GM12878 (cell line): ENCODE measurements at regions not wholly inside any gene's neighbourhood (a gene's known extent, or its start where the extent isn't known, plus 50 kb on each side); places are given as distances from the start of the nearest gene placed in this dataset.

Source experiments
- ATAC-seq: fragments of 200-7000 bp; cut with Tn5 transposase; 3 replicates; pipeline ENCODE4 v1.9.1; 2020; ENCODE audit warnings: mild to moderate bottlenecking, moderate library complexity
- BruUV-seq: library from RNA; stranded (reverse); fragments of 400-500 nt; replicated peaks from 2 replicates; lab custom pipeline; 2021; lab: Mats Ljungman, UMichigan
- CTCF ChIA-PET: fragments of 300-600 bp; sonication (Branson Sonifier 250); formaldehyde crosslinking; extraction: SDS; loops from one replicate; lab custom pipeline; 2021; ENCODE audit warnings: inconsistent platforms; lab: Yijun Ruan, JAX
- POLR2A ChIA-PET: fragments of 350-600 bp; formaldehyde crosslinking; extraction: SDS; loops from one replicate; lab custom pipeline; 2021; ENCODE audit warnings: inconsistent platforms; lab: Charles Lee
- RAD21 ChIA-PET: fragments of 300-600 bp; sonication (Branson Sonifier 250); formaldehyde crosslinking; loops from one replicate; lab custom pipeline; 2023; ENCODE audit warnings: antibody characterized with exemption; ENCODE audit not compliant: unreplicated experiment; lab: Charles Lee
- SMC1A ChIA-PET: fragments of 300-600 bp; sonication (Branson Sonifier 250); formaldehyde crosslinking; loops from one replicate; lab custom pipeline; 2023; ENCODE audit not compliant: unreplicated experiment, uncharacterized antibody; lab: Charles Lee
- DNase-seq: peaks from one replicate; pipeline ENCODE4 v3.0.0-alpha.2; 2011; ENCODE audit warnings: low read depth, low spot score
- FAIRE-seq: peaks from 3 replicates; lab custom pipeline; 2011; peaks lifted over from hg19 to GRCh38; lab: Jason Lieb, UNC
- H2AFZ ChIP-seq: 2 replicates; pipeline ENCODE4 v1.6.0; 2011; ENCODE audit warnings: low read depth, low read length, control low read depth; ENCODE audit not compliant: control insufficient read depth
- H3K27ac ChIP-seq: 2 replicates; pipeline ENCODE4 v1.5.1; 2011; ENCODE audit warnings: control low read depth; ENCODE audit not compliant: control insufficient read depth, insufficient read depth
- H3K27me3 ChIP-seq, 2 experiments: replicated peaks in 1 of 2; 2 replicates each; pipeline versions ENCODE4 v1.6.0 to v1.6.1; 2011; ENCODE audit warnings: low read length in 1 of 2; ENCODE audit not compliant: control insufficient read depth in 2 of 2, insufficient read depth in 2 of 2
- H3K36me3 ChIP-seq, 2 experiments: 2 replicates each; pipeline ENCODE4 v1.5.1; 2011; ENCODE audit warnings: low read length in 1 of 2; ENCODE audit not compliant: control insufficient read depth in 2 of 2, insufficient read depth in 2 of 2
- H3K4me1 ChIP-seq: 2 replicates; pipeline ENCODE4 v1.6.1; 2011; ENCODE audit warnings: mild to moderate bottlenecking, low read length, moderate library complexity, mixed read lengths; ENCODE audit not compliant: control insufficient read depth, insufficient read depth
- H3K4me2 ChIP-seq: 2 replicates; pipeline ENCODE4 v1.6.0; 2011; ENCODE audit warnings: control low read depth; ENCODE audit not compliant: control insufficient read depth, insufficient read depth
- H3K4me3 ChIP-seq: fragments of 200-600 bp; sonication (generic); 2 replicates; pipeline ENCODE4 v1.5.1; 2016
- H3K79me2 ChIP-seq: 2 replicates; pipeline ENCODE4 v1.6.0; 2011; ENCODE audit warnings: low read length; ENCODE audit not compliant: control insufficient read depth, insufficient read depth
- H3K9ac ChIP-seq: 2 replicates; pipeline ENCODE4 v1.8.0; 2011; ENCODE audit warnings: low read length, control low read depth, mixed read lengths; ENCODE audit not compliant: control insufficient read depth, insufficient read depth
- H3K9me3 ChIP-seq: replicated peaks from 3 replicates; pipeline ENCODE4 v1.5.1; 2011; ENCODE audit warnings: mild to moderate bottlenecking, low read length; ENCODE audit not compliant: control insufficient read depth, insufficient read depth
- H4K20me1 ChIP-seq: 2 replicates; pipeline ENCODE4 v1.6.0; 2011; ENCODE audit not compliant: control insufficient read depth, insufficient read depth
- BHLHE40 ChIP-seq, 2 experiments: fragments of 450-650 bp in 1 of 2; IDR thresholded peaks; 2 replicates each; pipeline ENCODE4 v1.6.1; 2011 to 2017; ENCODE audit warnings: low read depth in 2 of 2, borderline replicate concordance in 1 of 2, improper control_type of control experiment in 1 of 2, low read length in 1 of 2, mild to moderate bottlenecking in 1 of 2
- BRCA1 ChIP-seq: IDR thresholded peaks from 2 replicates; pipeline ENCODE4 v1.6.1; 2011; ENCODE audit warnings: low read depth, low read length, improper control_type of control experiment
- CBX3 ChIP-seq: fragments of 200-600 bp; sonication (generic); IDR thresholded peaks from 2 replicates; pipeline ENCODE4 v1.6.1; 2016; ENCODE audit warnings: low read depth, borderline replicate concordance
- CHD1 ChIP-seq: IDR thresholded peaks from 2 replicates; pipeline ENCODE4 v1.6.1; 2012; ENCODE audit warnings: low read depth, low read length, improper control_type of control experiment
- DPF2 ChIP-seq: fragments of 450-650 bp; IDR thresholded peaks from 2 replicates; pipeline ENCODE4 v1.6.1; 2017; ENCODE audit warnings: mild to moderate bottlenecking
- EGR1 ChIP-seq, 2 experiments: IDR thresholded peaks; 1 replicate in 1 of 2; 2 replicates in 1 of 2; pipeline ENCODE4 v1.6.1; 2011 to 2012; ENCODE audit warnings: low read depth in 2 of 2, low read length in 2 of 2, borderline replicate concordance in 1 of 2, mild to moderate bottlenecking in 1 of 2, moderate library complexity in 1 of 2
- FOS ChIP-seq: IDR thresholded peaks from 3 replicates; pipeline ENCODE4 v1.6.1; 2011; ENCODE audit warnings: borderline replicate concordance; ENCODE audit not compliant: insufficient read length; ENCODE audit errors: extremely low read depth
- HDAC2 ChIP-seq: fragments of 200-600 bp; sonication (generic); IDR thresholded peaks from 2 replicates; pipeline ENCODE4 v1.6.1; 2017
- KLF5 ChIP-seq: fragments of 450-650 bp; IDR thresholded peaks from 2 replicates; pipeline ENCODE4 v1.6.1; 2014; ENCODE audit warnings: mild to moderate bottlenecking; ENCODE audit not compliant: partially characterized antibody
- LARP7 ChIP-seq: fragments of 450-650 bp; IDR thresholded peaks from 2 replicates; pipeline ENCODE4 v1.6.1; 2017; ENCODE audit warnings: mild to moderate bottlenecking
- NR2C2 ChIP-seq: IDR thresholded peaks from 2 replicates; pipeline ENCODE4 v1.6.1; 2011; ENCODE audit warnings: borderline replicate concordance, low read depth; ENCODE audit not compliant: control insufficient read depth, insufficient read length
- NR2F1 ChIP-seq: fragments of 450-650 bp; conservative IDR thresholded peaks from 2 replicates; pipeline ENCODE4 v1.6.1; 2017; ENCODE audit warnings: mild to moderate bottlenecking
- NRF1 ChIP-seq: conservative IDR thresholded peaks from 2 replicates; pipeline ENCODE4 v1.6.1; 2011; ENCODE audit warnings: mild to moderate bottlenecking, low read depth, low read length, improper control_type of control experiment
- PML ChIP-seq: IDR thresholded peaks from 2 replicates; pipeline ENCODE4 v1.6.1; 2012; ENCODE audit warnings: low read length, inconsistent platforms
- RAD51 ChIP-seq: fragments of 450-650 bp; IDR thresholded peaks from 2 replicates; pipeline ENCODE4 v1.6.1; 2016; ENCODE audit warnings: moderate library complexity, mild to moderate bottlenecking, inconsistent platforms
- RFX5 ChIP-seq: IDR thresholded peaks from 2 replicates; pipeline ENCODE4 v1.6.1; 2011; ENCODE audit warnings: low read depth, low read length, improper control_type of control experiment
- RUNX3 ChIP-seq: IDR thresholded peaks from 2 replicates; pipeline ENCODE4 v1.6.1; 2012; ENCODE audit warnings: low read length, inconsistent platforms
- SRF ChIP-seq, 2 experiments: IDR thresholded peaks; 2 replicates each; pipeline ENCODE4 v1.6.1; 2011; ENCODE audit warnings: low read depth in 2 of 2, low read length in 2 of 2, mild to moderate bottlenecking in 1 of 2, moderate library complexity in 1 of 2
- STAT1 ChIP-seq: fragments of 450-650 bp; conservative IDR thresholded peaks from 2 replicates; pipeline ENCODE4 v1.6.1; 2014; ENCODE audit warnings: antibody characterized with exemption, mild to moderate bottlenecking
- STAT3 ChIP-seq: IDR thresholded peaks from 2 replicates; pipeline ENCODE4 v1.6.1; 2011; ENCODE audit warnings: low read depth, low read length, improper control_type of control experiment
- TAF1 ChIP-seq: IDR thresholded peaks from 2 replicates; pipeline ENCODE4 v1.6.1; 2011; ENCODE audit warnings: mild to moderate bottlenecking, low read depth, low read length, borderline replicate concordance
- TARDBP ChIP-seq: IDR thresholded peaks from 2 replicates; pipeline ENCODE4 v1.6.1; 2016; ENCODE audit warnings: borderline replicate concordance
- TCF12 ChIP-seq: IDR thresholded peaks from 2 replicates; pipeline ENCODE4 v1.6.1; 2011; ENCODE audit warnings: low read depth, mild to moderate bottlenecking, low read length
- TCF7 ChIP-seq: IDR thresholded peaks from 2 replicates; pipeline ENCODE4 v1.6.1; 2014; ENCODE audit warnings: antibody characterized with exemption, borderline replicate concordance
- ZNF622 ChIP-seq: fragments of 450-650 bp; IDR thresholded peaks from 2 replicates; pipeline ENCODE4 v1.6.1; 2017; ENCODE audit warnings: mild to moderate bottlenecking, inconsistent platforms
- ZZZ3 ChIP-seq: IDR thresholded peaks from 2 replicates; pipeline ENCODE4 v1.6.1; 2011; ENCODE audit warnings: low read depth; ENCODE audit not compliant: control insufficient read depth, insufficient read length
- WGBS: methylation state at CpG from one replicate; pipeline ENCODE4 v1.1.6; 2016; ENCODE audit warnings: low lambda C conversion rate; ENCODE audit not compliant: insufficient replicate concordance, insufficient coverage; ENCODE audit errors: missing lambda C conversion rate; 5-methylcytosine and 5-hydroxymethylcytosine counted together
- in situ Hi-C: fragments of 300-500 bp; cut with MboI; formaldehyde crosslinking; loops from 9 replicates; pipeline ENCODE4 v1.14.3; 2018; ENCODE audit warnings: mixed read lengths
- intact Hi-C: fragments of 100-400 bp; cut with micrococcal nuclease; formaldehyde crosslinking; loops from one replicate; pipeline ENCODE4 v1.14.2; 2022; ENCODE audit not compliant: unreplicated experiment
- TF ChIP-seq, protein P1 (sequence below): IDR thresholded peaks from 2 replicates; pipeline ENCODE4 v1.6.1; 2012; ENCODE audit warnings: low read depth, low read length, improper control_type of control experiment
- TF ChIP-seq, protein P2 (sequence below): fragments of 450-650 bp; IDR thresholded peaks from 2 replicates; pipeline ENCODE4 v1.6.1; 2016; ENCODE audit warnings: mild to moderate bottlenecking

DNA sequence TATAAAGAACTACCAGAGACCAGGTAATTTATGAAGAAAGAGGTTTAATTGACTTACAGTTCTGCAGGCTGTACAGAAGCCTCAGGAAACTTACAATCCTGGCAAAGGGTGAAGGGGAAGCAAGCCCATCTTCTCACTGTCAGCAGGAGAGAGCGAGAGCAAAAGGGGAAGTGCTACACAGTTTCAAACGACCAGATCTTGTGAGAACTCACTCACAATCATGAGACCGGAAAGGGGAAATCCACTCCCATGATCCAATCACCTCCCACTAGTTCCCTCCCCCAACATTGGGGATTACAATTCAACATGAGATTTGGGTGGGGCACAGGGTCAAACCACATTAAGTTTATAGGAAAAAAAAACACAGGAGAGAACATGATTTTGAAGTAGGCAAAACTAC, 222.1 kb upstream of the SHH start:
- ChIA-PET CTCF (no interaction called here), SMC1A (no interaction called here), RAD21 (no interaction called here), POLR2A (no interaction called here)
- Histone ChIP-seq H3K27me3 (no peaks in the 10 kb centered on the region; a peak in 1 of 4 replicates), H3K36me3 (no peaks in the 10 kb centered on the region), H3K79me2 (no peaks in the 10 kb centered on the region), H3K4me2 (no peak overlapping the region; the same call in 1 of the 2 replicates), H3K9me3 (peaks cover 2% of the 10 kb centered on the region; the same call in 2 of the 3 replicates), H2AFZ (peak overlapping the region; percentile 42; the same call in 1 of the 2 replicates), H3K4me1 (no peaks in the 10 kb centered on the region), H3K27ac (no peak overlapping the region), H4K20me1 (no peaks in the 10 kb centered on the region), H3K9ac (no peak overlapping the region), H3K4me3 (0 out of 2 replicates have a peak overlapping the region, but pooled peaks have one; percentile 6)
- in situ Hi-C loops (no loop called here), intact Hi-C loops (no loop called here)
- WGBS, result 4% methylated on average over 3 of the region's 3 CpGs
- DNase-seq (peak; percentile 55), FAIRE-seq (peak; percentile 91), ATAC-seq (peak; percentile 76)
- BruUV-seq, result no TSS peak
- TF ChIP-seq NR2C2, result no peak
- no peak for TF ChIP-seq TCF7
- no peak for TF ChIP-seq SRF (IDR thresholded peaks at IDR 0.05; ENCODE audit: low read depth in 2 of 2, low read length in 2 of 2)
- TF ChIP-seq TAF1, result no peak
- TF ChIP-seq FOS, result no peak
- TF ChIP-seq ZNF622, result no peak
- TF ChIP-seq BHLHE40 (IDR thresholded peaks at IDR 0.05; ENCODE audit: borderline replicate concordance in 1 of 2, low read depth in 2 of 2, low read length in 1 of 2), result no peak
- no peak for TF ChIP-seq RFX5
- TF ChIP-seq, protein P1, sequence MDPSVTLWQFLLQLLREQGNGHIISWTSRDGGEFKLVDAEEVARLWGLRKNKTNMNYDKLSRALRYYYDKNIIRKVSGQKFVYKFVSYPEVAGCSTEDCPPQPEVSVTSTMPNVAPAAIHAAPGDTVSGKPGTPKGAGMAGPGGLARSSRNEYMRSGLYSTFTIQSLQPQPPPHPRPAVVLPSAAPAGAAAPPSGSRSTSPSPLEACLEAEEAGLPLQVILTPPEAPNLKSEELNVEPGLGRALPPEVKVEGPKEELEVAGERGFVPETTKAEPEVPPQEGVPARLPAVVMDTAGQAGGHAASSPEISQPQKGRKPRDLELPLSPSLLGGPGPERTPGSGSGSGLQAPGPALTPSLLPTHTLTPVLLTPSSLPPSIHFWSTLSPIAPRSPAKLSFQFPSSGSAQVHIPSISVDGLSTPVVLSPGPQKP, result no peak
- no peak for TF ChIP-seq NRF1
- no peak for TF ChIP-seq TCF12
- no peak for TF ChIP-seq CBX3
- no peak for TF ChIP-seq ZZZ3
- no peak for TF ChIP-seq KLF5
- no peak for TF ChIP-seq STAT1
- no peak for TF ChIP-seq BRCA1
- TF ChIP-seq LARP7, result no peak
- 0 out of 2 replicates have a peak, but pooled peaks have one; percentile 40 for TF ChIP-seq DPF2
- TF ChIP-seq, protein P2, sequence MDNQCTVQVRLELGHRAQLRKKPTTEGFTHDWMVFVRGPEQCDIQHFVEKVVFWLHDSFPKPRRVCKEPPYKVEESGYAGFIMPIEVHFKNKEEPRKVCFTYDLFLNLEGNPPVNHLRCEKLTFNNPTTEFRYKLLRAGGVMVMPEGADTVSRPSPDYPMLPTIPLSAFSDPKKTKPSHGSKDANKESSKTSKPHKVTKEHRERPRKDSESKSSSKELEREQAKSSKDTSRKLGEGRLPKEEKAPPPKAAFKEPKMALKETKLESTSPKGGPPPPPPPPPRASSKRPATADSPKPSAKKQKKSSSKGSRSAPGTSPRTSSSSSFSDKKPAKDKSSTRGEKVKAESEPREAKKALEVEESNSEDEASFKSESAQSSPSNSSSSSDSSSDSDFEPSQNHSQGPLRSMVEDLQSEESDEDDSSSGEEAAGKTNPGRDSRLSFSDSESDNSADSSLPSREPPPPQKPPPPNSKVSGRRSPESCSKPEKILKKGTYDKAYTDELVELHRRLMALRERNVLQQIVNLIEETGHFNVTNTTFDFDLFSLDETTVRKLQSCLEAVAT, result no peak
- TF ChIP-seq TARDBP, result no peak
- TF ChIP-seq STAT3, result no peak
- peak; percentile 33 for TF ChIP-seq RUNX3
- no peak for TF ChIP-seq HDAC2
- no peak for TF ChIP-seq EGR1 (IDR thresholded peaks at IDR 0.05; ENCODE audit: borderline replicate concordance in 1 of 2, low read depth in 2 of 2, low read length in 2 of 2)
- TF ChIP-seq NR2F1, result peak; percentile 63
- no peak for TF ChIP-seq CHD1
- no peak; the same call in 1 of the 2 replicates for TF ChIP-seq RAD51
- no peak for TF ChIP-seq PML
